HG03039 (cell line): ENCODE measurements at regions not wholly inside any gene's neighbourhood (a gene's known extent, or its start where the extent isn't known, plus 50 kb on each side); places are given as distances from the start of the nearest gene placed in this dataset.
"Not testable (repeated sequence)": the region's sequence is repeated elsewhere in the genome, so short reads cannot be mapped to it uniquely, and the experiment has no call there.

ENCODE experiments used
- ATAC-seq: cut with Tn5 transposase; IDR thresholded peaks from one replicate; pipeline ENCODE4 v1.9.1; 2021; ENCODE audit warnings: mild to moderate bottlenecking, moderate library complexity; ENCODE audit not compliant: unreplicated experiment

GRCh38 chr4:155025762-155026457, 182.5 kb upstream of the NPY2R start:
- ATAC-seq = peak; percentile 79

- ATAC-seq = no peak
Measured at GRCh38 chr4:155026715-155027114, 181.7 kb upstream of the NPY2R start.

- peak; percentile 76 for ATAC-seq
Measured at GRCh38 chr4:155032521-155033229, 175.8 kb upstream of the NPY2R start.

- ATAC-seq = no peak
Measured at GRCh38 chr4:155033604-155034003, 174.8 kb upstream of the NPY2R start.

GRCh38 chr4:155037031-155037430, 171.4 kb upstream of the NPY2R start:
- no peak for ATAC-seq

GRCh38 chr4:155038459-155038858, 170.0 kb upstream of the NPY2R start:
- no peak for ATAC-seq

- no peak for ATAC-seq
Measured at GRCh38 chr4:155039162-155039561, 169.3 kb upstream of the NPY2R start.

GRCh38 chr4:155040031-155040430, 168.4 kb upstream of the NPY2R start:
- ATAC-seq = no peak

GRCh38 chr4:155042014-155042413, 166.4 kb upstream of the NPY2R start:
- no peak for ATAC-seq

- not testable (repeated sequence) for ATAC-seq
Measured at GRCh38 chr4:155044251-155044650, 164.2 kb upstream of the NPY2R start.

GRCh38 chr4:155047755-155048154, 160.7 kb upstream of the NPY2R start:
- ATAC-seq = no peak

GRCh38 chr4:155054042-155054441, 154.4 kb upstream of the NPY2R start:
- not testable (repeated sequence) for ATAC-seq

- ATAC-seq = no peak
Measured at GRCh38 chr4:155060419-155060818, 148.0 kb upstream of the NPY2R start.

GRCh38 chr4:155060873-155061272, 147.6 kb upstream of the NPY2R start:
- ATAC-seq = no peak

GRCh38 chr4:155062948-155063347, 145.5 kb upstream of the NPY2R start:
- no peak for ATAC-seq

- ATAC-seq = not testable (repeated sequence)
Measured at GRCh38 chr4:155064934-155065333, 143.5 kb upstream of the NPY2R start.

GRCh38 chr4:155066871-155067270, 141.6 kb upstream of the NPY2R start:
- ATAC-seq = no peak

- ATAC-seq = no peak
Measured at GRCh38 chr4:155071962-155072361, 136.5 kb upstream of the NPY2R start.

GRCh38 chr4:155072417-155072816, 136.0 kb upstream of the NPY2R start:
- no peak for ATAC-seq

- ATAC-seq = no peak
Measured at GRCh38 chr4:155073852-155074251, 134.6 kb upstream of the NPY2R start.

GRCh38 chr4:155076256-155076785, 132.1 kb upstream of the NPY2R start:
- no peak for ATAC-seq
